Stromal cell of bone marrow (primary cell): ENCODE measurements at regions not wholly inside any gene's neighbourhood (a gene's known extent, or its start where the extent isn't known, plus 50 kb on each side); places are given as distances from the start of the nearest gene placed in this dataset.

Source experiments
- DNase-seq: peaks from one replicate; pipeline ENCODE4 v3.0.0-alpha.2; 2012; ENCODE audit warnings: low read depth

DNA sequence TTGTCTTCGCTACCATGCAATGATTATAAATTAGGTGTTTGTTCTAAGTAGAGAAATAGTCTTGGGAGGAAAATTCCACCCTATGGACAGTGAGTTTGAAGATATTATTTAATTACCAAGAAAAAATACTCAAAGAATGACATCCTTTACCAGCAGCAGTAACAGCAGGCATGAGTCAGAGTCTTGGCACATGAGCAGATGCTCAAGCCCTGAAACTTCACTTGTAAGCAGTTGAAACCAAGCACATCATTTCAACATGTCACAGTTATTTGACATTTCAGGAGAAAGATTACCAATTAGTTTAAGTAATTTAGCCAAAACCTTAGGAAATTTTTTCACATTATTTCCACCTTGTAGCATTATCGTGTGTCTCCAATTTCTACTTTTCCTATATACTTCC, 99.2 kb downstream of the C12orf50 start:
- DNase-seq: peak; percentile 74

DNA sequence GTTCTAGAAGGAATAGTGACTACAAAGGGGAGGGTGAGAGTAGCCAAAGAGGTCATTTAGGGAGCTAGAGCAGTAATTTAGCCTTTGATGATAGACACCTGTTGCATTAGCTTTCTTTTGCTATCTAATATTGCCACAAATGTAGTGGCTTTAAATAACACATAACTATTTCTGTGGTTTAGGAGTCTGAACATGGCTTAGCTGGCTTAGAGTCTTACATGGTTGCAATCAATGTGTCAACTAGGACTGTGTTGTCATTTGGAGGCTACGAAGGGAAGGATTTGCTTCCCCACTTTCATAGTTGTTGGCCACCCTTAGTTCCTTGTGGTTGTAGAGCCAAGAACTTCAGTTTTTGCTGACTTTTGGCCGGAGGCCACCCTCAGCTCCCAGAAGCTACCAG, 99.9 kb downstream of the C12orf50 start:
- DNase-seq: no peak

DNA sequence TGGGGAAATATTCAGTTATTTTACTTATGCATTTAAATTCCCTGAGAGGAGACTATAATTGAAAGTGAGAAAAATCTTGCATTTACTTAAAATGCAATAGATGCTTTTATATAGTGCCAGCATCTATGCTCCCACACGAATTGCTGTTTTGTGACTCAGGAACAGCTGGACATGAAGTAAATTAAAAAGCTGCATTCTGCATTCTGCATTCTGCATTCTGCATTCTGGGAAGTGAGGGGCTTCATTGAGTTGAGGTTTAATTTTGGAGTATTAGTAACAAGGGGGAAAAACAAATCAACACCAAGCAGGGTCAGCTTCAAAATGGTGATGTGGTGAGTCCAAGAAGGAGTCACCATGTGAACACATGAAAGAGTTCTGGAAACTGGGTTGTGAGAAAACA, 101.2 kb downstream of the C12orf50 start:
- no peak for DNase-seq

DNA sequence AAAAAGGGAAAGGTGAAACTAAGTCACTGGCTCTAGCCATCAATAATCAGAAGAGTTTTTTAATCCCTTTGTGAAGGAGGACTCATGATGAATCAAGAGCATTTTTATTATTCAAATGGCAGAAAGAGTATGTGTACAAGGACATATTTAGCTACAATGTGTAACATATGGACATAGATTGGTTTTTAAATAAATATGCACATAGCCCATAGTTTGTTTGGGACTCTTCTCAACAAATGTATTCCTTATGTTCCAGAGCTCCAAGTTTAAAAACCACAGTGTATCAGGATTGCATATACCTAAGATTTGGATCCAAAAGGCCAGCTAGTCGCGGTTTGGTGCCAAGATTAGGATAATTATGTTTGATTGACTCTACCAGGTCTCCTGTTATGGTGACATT, 104.2 kb downstream of the C12orf50 start:
- no peak for DNase-seq

DNA sequence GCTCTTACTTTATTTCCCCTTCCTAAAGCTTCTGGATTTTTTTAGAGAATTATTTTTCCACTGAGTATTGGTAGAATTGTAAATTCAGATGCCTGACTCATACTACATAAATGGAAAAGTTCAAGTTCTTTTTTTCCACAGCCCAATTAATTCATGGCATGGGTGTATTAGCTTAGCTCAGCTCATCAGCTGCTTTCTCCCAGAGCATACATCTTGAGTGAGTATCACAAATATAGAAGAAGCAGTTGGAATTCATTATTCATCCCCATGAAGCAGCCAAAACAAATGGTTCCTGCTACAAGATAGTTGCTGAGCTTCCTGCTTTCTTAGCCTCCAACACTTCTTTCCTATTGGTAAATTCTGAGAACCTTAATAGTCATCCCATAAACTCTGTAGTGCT, 105.1 kb downstream of the C12orf50 start:
- DNase-seq: peak; percentile 82

DNA sequence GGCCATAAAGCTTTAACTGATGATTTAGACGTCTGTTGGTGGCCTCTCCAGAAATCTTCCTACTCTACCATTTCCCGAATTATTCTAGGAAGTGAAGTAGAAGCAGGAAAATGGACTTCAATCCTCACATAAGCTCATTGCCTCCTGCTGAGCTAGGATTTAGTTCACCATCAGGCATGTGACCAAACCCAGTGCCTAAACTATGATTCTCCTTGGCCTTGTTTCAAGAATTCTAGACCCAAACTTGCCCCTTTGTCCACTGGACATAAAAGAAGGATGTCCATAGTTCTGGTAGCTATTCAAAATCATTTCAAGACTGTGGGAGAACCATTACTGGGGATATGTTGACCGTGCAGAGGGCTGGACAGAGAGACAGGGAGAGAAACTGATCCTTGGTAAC, 105.8 kb downstream of the C12orf50 start:
- DNase-seq: peak; percentile 17

DNA sequence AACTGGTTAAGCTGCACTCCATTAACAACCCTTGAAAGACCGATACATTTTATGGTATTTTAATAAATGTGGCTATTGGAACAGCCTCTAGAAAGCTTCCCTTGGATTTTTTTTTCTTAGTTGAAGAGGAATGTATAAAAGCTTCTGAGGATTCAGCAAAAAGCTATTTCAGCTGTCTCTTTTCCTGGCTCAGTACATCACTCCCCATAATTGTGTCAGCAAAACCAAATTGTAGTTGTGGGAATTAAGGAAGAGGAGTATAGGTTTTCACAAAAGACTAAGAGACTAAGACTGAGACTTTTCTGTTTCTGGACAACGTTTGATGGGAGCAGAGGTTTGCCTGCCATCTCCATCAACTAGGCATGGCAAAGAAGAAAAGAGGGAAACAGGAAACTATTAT, 106.5 kb downstream of the C12orf50 start:
- DNase-seq: peak; percentile 34

DNA sequence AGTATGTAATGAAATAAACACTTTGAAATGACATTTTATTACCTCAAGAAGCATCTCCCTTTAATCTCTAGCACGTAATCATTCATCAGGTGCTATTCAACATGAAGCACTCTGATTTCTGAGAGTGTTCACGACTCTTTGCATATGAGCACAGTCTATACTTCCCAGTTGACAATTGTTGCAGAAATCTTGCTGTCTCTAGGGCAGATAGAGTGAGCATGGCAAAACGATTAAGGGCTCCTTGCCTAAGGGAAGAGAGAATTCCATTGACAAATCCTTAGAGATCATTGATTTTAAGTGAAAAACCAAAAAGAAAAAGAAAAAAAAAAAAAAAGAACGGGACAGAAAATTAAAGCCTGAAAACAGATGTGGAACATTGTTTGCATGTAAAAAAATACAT, 107.6 kb downstream of the C12orf50 start:
- DNase-seq: no peak

DNA sequence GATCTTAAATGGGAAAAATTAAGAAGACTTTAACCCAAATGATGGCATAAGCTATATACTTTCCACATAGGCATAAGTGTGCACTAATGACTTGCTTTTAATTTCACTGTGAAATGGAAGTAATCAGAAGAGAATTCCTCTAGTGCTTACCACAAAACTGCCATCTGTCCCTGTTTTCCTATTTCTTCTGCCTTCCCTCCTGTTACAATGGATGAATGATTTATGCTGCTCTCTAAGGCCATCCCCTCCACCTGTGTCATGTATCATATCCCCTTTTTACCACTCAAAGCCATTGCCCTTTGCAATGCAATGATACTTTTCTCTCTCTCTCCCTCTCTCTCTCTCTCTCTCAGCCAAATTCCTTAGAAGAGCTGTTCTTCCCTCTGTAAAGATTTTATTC, 109.1 kb downstream of the C12orf50 start:
- no peak for DNase-seq

DNA sequence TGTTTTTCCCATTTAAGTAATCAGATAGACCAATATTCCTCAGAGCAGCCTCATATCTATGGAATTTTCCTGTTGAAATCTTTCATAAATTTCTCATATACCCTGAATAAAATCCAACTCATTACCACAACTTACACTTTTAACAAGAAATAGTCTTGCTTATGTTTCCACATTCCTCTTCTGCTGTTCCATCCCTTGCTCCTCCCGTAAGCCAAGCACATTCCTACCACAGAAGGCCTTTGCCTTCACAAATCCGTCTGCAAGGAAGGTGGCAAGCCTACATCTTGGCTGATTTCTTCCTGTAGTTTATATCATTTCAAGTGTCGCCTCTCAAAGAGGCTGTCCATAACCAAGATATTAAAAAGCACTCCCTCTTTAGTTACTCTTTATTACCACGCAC, 127.7 kb downstream of the C12orf50 start:
- no peak for DNase-seq

DNA sequence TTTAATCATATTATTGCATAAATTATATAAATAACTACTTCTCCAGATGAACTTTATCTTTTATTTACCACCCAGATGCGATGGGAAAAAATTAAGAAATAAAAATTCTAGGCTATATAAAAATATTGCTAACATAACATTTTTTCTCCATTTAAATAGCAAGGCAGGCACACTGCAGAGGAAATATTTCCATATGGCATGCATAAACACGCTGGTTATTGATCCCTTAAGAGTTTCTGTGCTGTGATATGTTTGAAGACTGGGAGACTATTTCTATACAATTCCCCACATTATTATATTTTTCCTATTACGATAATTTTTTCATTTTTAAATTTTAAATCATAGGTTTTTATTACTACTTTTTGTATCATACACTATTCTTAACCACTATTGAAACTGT, 131.5 kb downstream of the C12orf50 start:
- DNase-seq: no peak

DNA sequence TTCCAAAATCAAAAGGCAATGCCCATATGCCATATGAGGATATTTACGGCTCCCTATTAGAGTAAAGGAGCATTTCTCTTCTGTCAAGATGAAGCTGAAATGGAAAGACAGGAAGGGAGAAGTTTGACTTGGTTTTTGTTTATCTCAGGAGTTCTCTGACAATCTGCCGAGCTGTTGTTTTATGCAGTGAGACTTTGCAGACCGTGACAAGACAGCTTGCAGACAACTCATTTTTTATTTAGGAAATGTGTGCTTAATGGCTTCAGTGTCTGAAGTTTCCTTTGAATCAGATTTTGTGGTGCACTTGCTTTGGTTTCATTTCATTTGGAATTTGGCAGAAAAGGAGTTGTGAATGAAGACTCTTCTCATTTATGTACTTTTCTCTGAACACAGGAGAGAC, 145.4 kb downstream of the C12orf50 start:
- no peak for DNase-seq

DNA sequence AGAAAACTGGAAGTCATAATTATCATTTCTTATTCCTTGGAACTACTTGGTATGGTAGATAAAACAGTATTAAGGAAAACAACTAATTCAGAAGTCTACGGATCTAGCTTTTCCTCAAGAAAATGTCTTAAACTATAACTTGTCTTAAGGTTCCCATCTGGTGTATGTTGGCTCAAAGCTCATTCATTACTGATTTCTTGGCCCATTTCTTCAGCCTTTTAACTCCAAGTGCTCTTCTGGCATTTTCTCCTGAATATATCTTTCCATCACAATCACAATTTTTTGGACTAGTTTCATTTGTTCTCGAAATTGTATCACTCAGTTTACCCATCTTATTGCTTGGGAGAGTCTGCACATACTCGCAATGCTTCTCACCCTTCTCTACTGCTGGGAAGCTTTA, 150.1 kb downstream of the C12orf50 start:
- DNase-seq: no peak

DNA sequence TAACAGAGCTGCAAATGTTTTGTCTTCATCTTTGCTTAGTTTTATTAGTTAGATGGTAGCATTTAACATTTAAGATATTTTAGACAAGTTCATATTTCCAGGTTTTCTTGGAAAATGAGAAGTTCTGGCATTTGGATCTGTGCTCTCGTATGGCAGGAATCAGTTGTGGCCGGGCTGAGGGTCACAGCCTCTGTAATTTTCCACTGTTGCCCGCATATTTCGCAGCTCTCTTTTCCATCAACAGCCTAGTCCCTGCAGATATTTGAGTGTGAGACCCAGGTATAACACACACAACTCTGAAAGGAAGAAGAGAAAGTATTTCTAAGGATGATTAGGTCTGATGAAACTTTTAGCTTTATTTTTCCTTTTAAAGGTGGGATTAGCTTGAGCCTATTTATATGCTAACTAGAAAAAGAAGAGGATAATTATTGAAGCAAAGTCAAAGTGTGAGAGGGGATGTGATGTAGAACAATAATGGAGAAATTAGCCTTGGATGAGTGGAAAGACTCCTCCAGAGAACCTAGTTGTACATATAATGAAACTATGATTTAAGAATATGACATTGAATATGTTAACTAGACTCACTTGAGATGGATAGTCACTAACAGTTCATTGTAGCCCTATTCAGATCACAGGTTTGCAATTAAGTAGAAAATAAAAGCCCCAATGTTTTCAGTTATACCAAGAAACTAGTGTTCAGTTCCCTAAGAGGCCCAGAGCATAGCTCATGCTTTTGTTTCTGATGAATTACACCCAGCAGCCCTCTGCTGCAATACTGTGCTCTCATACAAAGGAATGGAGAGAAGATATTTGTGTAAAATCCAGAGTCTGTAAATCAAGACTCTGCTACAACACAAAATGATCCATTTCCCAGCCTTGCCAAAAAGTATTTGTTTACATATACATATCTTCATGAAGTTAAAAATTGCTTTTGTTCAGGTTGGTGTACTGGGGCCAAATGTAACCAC, 158.4 kb downstream of the C12orf50 start:
- no peak for DNase-seq

DNA sequence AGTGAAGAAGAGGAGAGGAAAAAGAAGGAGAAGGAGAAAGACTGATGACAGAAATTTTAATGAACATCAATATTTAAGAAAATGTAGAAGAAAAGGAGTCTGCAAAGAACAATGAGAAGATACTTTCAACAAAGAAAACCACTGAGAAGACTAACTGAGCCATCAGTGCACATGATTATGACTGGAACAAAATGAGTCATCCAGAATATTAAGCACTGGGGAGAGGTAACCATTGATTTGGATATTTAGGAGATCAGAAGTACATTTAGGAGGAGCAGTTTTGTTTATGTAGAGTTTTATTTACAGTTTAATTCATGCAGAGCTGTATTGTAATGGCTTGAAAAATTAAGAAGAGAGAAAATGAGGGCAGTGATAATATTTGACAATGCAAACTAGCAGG, 159.1 kb downstream of the C12orf50 start:
- peak; percentile 36 for DNase-seq

DNA sequence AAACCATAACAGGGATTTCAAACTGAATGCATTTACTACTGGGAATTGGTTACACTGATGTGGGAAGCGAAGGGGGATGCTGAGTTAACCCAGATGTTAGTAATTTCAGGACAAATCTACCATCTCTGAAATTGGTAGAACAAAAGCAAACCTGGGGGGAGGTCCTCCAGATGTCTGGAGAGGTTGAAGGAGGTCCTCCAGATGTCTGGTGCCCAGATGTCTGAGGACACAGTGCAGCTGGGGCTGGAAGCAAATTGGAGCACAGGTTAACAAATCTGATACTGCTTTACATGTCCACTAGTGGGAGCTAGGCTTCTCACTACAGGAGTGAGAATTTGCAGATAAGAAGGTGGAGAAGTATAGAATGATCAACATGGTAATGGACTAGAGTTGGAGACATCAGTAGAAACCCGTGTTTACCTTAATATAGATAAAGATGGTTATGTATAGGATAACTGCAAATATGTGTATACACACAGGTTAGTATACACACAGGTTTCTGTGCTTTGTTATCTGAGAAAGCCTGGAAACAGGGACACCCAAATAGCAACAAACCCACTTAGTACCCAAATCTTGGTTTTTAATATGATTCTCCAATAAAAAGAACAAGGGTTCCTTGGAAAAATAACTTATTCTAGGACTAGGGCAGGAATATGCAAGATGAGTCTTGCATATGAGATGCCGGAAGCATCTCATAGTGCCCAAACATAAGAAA, 162.5 kb downstream of the C12orf50 start:
- DNase-seq: no peak

DNA sequence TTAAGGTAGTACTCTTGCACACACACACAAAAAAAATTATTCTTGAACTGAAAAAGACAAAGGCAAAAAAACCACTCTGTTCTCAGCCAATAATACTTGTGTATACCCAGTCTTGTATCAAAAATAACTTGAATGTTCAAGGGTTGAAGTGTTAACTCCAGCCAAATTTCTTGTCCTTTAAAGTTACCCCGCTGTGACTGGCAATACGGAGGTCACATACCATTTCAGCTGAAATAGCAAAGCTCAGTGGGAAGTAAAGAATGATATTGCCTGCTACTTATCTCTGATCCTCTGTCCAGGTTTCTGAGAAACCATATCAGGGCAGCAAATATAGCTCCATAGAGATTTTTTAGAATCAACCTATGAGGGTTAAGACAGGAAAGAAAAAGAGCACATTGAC, 167.4 kb downstream of the C12orf50 start:
- no peak for DNase-seq

DNA sequence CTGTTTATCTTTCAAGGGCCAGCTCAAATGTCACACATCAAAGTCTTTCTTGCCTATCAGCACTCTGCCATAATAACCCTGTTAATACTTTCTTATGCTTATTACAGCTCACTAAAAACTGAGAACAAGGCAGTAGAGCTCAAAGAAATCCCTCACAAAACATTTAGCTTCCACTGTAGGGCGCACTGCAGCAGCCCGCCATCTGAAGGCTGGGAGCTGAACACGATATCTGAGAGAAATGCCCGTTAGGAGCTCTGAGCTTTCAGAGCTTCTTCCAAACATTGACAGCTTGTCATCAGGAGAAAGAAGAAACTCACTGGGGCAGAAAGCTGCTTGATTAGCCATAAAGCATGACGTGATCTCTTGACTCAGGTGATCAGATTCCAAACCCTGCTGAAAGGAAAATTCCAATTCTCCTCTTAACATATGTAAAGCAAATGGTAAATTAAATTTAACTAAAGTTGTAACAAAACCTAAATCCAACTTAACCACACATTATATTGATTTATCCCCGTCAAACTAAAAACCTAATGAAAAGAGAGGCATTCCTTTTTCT, 175.7 kb downstream of the C12orf50 start:
- DNase-seq: no peak

DNA sequence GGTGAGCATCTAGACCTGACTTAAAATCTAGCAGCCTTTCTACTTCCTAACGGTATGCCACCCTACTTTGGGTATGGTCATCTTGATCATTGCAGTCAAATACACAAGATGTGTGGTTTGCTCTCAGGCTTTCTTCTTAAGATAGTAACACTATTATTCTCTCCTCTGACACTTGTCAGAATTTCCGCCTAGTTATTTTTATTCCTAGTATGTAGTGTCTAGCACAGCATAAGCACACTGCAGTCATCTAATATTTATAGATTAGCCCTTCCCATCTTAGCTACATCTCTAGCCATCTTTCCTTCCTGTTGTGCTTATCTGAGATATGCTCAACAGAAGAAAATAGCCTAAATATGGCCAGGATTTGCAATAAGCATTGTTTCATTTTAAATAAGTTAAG, 180.1 kb downstream of the C12orf50 start:
- no peak for DNase-seq

DNA sequence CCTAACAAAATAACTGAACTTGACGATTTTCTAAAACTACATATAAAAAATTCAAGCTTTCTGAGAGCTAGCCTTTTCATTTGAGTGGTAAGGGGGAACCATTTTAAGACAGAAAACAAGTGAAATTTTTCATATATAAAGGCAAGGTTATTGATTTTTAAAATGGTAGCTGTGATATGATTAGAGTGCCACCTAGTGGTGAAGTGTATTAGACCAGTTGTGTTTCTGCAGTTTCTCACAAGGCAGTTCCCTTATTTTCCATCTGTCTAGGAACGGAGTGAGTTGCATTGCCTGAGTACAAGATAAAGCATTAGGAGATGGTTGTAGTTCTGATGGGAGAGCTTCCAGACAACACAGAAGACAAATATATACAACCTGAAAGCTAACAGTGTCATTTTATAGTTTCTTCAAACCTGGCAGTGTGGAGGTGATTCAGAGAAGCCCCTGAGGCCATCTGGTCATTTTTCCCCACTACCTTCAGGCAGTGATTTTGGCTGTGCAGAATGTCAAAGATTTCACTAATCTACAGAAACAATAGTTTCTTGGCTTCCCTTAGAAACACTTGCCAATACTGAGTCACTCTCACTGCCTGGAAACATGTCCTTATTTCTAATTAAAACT, 180.8 kb downstream of the C12orf50 start:
- DNase-seq: peak; percentile 47

DNA sequence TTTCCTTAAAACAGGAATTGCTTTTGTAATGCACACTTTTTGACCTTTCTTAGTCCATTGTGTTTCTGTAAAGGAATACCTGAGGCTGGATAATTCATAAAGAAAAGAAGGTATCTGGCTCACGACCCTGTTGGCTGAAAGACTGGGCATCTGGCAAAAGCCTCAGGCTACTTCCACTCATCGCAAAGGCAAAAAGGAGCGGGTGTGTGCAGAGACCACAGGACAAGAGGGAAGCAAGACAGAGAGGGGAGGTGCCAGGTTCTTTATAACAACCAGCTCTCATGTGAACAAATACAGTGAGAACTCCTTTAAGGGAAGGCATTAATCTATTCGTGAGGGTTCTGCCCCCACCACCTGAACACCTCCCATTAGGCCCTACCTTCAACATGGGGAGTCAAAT, 182.1 kb downstream of the C12orf50 start:
- no peak for DNase-seq

DNA sequence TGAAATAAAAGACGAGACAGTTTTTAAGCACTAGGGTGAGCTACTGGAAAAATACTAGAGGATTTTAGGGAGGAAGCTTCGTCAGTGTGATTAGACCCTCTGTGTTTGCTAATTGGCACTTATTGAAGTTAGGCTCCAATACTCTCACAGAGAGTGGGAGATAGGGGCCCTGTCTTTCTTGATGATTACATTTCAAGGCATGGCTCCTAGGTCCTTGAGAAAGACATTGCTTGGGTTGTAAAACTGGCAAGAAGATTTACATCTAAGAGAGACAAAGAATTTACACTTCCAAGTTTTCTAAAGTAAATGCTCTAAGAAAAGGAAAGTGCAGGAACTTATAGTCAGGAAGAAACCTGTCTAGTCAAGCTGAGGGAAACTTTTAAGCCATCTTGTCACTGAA, 183.2 kb downstream of the C12orf50 start:
- no peak for DNase-seq

DNA sequence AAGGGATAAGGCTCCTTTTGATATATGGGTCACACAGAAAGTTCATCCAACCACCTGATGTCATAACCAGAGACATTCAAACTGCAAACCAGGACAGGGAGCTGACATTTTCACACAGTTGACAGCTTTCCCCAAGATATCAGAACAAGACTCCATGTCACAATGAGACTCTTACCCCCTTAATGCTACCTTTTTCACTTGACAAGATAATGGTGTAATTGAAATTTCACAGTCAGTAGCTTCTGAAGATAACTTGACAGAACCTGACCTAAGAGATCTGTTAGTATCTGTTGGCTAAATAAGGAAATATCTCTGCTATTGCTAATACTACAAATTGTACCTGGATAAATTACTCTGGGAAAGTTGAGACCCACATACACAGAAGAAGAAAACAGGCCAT, 187.3 kb downstream of the C12orf50 start:
- no peak for DNase-seq
